HG03066 (cell line): ENCODE measurements at regions not wholly inside any gene's neighbourhood (a gene's known extent, or its start where the extent isn't known, plus 50 kb on each side); places are given as distances from the start of the nearest gene placed in this dataset.

Source experiments
- ATAC-seq: cut with Tn5 transposase; IDR thresholded peaks from one replicate; pipeline ENCODE4 v1.9.1; 2021; ENCODE audit warnings: low read depth; ENCODE audit not compliant: unreplicated experiment

DNA sequence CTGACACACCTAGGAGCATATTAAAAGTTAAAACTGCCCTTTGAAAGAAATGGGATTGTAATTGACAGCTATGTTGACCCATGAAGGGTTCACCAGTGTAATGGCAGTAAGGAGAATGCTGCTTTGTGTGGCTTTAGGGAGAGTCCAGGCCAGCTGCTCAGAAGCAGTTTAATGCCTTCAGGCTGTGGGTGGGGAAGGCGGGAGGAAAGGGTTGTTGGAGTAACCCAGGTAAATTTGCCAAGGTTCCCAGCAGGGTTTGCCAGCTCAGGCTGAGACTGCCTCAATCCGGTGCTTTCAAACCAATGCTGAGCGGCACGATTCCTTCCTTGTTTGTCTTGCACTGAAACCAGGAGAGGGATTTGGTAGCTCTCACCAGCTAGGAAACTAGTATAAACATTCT lies 637.2 kb downstream of the INHBA start:
- no peak for ATAC-seq

DNA sequence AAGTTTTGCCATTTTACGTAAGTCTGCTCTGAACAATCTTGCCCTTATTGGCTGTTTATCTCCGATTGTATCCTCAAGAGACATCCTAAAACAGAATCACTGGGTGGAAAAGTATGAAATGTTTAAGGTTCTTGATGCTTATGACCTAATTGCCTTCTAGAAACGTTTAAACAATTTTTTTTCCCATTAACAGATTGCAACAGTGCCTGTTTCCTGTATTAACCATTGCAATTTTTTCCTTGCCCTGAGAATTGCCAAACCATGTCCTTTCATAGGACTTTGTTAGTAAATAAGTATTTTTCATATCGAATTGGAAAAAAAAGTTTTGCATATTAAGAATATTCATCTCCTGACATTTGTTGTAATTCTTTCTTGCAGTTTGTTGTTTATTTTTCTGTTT lies 639.8 kb downstream of the INHBA start:
- no peak for ATAC-seq

- no peak for ATAC-seq
Observed at GRCh38 chr7:41060796-41061195, 642.1 kb downstream of the INHBA start.

- no peak for ATAC-seq
Observed at GRCh38 chr7:41059796-41060195, 643.1 kb downstream of the INHBA start.

- no peak for ATAC-seq
Observed at GRCh38 chr7:41058986-41059741, 643.7 kb downstream of the INHBA start.

DNA sequence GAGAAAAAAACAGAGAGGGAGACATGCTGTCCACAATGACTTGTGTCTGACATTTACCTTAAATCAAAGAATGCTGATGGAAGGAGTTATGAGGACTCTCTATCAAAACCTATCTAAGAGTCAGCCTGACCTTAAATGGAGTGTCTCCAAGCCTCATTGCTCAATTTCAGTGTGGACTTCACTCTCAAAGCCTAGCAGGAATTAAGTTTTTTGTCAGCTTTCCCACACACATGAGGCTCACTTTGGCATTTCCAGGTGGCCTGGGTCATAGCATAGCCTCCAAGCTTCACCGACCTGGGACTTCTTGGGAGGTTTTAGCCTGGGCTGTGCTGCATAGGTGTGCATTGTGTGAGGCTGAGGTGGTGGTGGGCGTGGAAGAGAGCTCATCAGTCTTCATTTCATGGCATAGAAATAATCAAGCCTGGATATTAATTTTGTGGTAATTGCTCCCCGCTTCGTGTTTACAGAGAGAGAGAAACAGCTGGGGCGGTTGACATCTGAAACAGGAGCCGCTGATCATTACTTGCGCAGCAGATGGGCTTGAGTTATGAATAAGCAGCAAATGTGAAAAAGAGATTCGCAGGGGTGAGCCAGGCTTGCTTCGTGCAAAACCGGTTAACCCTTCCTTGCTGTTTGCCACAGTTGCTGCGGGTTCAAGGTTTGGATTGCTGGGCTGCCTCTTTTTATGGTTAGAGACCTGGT lies 647.8 kb downstream of the INHBA start:
- ATAC-seq = no peak

DNA sequence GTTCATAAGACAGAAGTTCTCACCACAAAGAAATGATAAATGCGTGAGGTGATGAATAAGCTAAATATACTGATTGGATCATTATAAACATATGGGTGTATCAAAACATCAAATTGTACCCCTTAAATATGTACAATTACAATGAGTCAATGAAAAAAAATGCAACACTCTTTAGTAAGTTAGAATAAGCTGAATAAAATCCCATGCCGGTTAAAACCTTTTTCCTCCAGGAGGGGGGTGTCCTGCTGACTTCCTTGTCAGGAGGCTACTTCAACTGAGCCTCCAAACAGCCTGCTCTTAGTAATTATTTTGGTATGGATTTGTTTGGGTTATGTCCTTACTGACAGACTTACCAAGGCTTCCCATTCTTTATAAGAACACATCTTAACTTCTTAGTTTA lies 649.1 kb downstream of the INHBA start:
- ATAC-seq = no peak

- ATAC-seq = no peak
Observed at GRCh38 chr7:41052736-41053135, 650.2 kb downstream of the INHBA start.

DNA sequence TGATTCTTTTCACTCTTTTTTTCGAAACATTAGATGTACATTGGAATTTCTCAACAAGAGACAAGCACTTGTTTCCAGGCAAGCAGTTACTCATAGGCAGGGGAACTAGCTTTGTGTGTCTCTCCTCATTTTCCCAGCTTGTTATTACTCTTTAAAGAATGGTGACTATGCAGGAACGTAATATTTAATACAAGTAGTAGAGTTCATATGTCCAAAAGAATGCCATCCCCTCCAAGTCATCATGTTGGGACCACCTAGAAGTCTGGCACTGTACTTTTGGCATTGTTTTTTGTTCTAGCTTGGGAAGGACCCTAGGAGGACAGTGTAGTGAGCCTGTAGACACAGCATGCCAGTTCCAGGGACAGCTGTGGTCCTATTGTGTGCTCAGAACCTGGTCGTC lies 650.7 kb downstream of the INHBA start:
- ATAC-seq = no peak

DNA sequence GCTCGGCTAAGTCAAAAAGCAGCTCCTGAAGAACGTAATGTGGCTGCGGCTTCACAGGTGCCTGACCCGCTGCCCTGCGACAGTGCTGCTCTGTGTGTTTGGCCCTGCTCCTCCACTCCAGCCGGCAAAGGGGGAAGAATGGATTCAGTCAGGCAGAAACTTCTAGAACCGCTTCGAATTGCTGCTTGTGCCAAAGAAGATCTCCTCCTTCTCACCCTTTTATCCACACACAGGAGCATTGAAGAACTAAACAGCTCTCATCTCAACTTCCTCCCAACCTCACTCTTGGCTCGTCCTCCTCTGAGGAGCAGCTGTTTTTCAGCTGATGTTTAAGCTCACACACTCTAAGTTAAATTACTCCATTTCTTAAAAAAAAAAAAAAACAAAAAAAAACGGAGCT lies 651.4 kb downstream of the INHBA start:
- no peak for ATAC-seq

- ATAC-seq = no peak
Observed at GRCh38 chr7:41051062-41051461, 651.8 kb downstream of the INHBA start.

DNA sequence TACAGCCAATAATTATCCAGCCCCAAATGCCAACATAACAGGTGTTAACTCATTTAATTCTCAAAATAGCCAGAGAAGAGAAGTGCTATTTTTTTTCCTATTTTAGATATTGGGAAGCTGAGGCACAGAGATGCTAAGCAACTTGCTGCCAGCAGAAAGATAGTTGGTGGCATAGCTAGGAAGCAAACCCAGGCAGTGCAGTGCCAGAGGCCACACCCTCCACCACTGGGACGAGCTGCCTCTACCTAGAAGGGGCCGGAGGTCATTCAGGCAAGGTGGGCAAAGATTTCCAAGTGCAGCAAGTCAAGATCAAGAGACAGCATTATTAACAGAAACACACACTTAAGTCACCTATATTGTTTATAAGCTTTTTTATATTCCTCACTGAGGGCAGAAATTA lies 654.1 kb downstream of the INHBA start:
- ATAC-seq = no peak

- ATAC-seq = no peak
Observed at GRCh38 chr7:41047789-41048191, 655.1 kb downstream of the INHBA start.

GRCh38 chr7:41047211-41047610 lies 655.7 kb downstream of the INHBA start:
- no peak for ATAC-seq

- no peak for ATAC-seq
Observed at GRCh38 chr7:41046776-41047175, 656.1 kb downstream of the INHBA start.

DNA sequence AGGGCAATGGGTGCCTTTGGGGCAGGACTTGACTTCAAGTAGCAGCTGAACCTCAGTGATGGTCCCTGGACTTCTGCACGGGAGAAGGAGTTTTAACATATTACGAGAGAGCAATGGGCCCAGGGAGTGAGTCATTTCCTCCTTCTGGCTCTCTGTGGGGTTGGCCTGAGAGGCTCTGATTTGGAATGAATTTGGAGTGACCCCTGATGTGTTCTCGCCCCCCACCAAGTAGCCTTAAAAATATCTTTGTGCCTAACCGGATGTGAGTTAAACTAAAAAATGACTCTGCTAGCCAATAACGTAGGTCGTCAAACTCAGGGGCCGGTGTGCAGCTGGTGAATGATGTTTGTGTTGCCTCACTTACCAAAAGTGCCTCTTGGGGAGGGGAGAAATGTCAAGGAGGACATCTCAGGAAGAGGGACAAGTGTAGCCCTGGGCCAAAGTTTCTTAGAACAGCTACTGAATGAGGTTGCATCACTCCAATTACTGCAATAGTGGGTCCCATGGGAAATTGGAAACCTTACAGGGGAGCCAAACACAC lies 656.6 kb downstream of the INHBA start:
- ATAC-seq = no peak

DNA sequence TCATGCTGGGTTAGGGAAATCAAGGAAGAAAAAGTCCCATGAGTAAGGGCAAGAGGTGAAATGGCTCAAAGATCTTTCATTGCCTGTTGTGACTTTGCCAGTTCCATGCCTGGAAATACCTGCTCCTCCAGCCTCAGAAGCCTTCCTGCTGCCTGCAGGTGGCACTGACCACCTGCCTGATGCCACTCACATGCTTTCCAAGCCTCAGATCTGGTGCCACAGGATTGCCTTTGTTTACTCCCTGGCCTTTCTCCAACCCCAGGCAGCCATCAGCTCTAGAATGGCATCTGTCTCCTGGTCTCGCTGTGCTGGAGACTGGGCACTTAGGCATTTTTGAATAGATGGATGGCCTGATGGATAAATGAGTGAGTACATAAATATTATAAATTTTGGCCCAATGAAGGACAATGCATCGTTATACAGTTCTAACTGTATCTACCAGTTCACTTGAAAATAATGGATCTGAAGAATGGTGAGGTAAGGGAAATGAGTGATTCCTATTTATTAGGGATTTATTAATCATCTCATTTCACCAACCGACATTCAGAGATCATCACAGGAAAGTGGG lies 657.2 kb downstream of the INHBA start:
- no peak for ATAC-seq

- ATAC-seq = no peak
Observed at GRCh38 chr7:41039981-41040380, 662.9 kb downstream of the INHBA start.

DNA sequence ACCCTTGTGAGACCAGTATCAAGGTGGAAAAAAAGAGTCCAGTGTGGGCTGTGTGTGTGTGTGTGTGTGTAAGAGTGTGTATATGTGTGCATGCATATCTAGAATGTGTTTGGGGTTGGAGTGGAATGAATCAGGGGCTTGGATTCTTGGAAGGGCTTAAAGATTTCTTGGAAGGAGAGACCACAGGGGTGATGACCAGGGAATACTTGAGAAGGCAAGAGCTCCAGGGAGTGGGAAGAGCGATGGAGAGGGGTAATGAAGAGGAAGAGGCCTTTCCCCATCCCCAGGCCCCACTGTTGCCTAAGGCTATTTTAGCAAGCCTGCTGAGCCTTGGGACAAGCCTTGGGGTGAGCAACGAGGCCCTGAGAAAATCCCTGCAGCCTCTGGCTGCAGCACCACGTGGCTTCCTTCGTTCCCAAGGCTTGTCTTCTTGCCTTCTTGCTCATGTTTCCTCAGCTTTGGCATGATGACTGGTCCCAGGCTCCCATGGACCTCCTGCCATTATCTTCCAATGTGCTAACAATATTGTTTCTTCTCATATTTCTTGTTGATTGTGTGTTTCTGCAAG lies 663.4 kb downstream of the INHBA start:
- ATAC-seq = no peak

- no peak for ATAC-seq
Observed at GRCh38 chr7:41038211-41038610, 664.7 kb downstream of the INHBA start.

DNA sequence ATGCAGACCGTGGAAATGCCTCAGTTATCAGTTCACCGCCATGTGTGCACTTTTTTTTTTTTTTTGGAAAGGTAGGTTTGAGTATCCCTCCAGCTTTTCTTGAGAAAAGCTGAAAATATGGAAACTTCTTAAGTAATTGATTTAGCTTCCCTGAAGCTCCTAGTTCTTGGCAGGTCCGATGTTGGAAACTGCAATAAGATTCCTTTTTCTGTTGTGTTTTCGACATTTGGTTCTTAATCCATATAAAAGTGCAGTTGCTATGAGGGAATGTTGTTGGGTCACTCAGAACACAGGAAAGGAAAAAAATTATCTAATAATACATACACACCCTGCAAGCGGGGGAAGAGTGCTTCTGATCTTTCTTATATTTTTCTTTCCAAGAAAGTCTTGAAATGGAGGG lies 665.2 kb downstream of the INHBA start:
- no peak for ATAC-seq
